Liver (tissue), 8 donors: ENCODE measurements at regions not wholly inside any gene's neighbourhood (a gene's known extent, or its start where the extent isn't known, plus 50 kb on each side); places are given as distances from the start of the nearest gene placed in this dataset.

Experiments
- DNase-seq: peaks from one replicate; pipeline ENCODE4 v3.0.0-alpha.2; 2017; ENCODE audit warnings: low spot score
- H3K27ac ChIP-seq, 2 donors: one replicate each; pipeline ENCODE4 v1.7.0; 2013; ENCODE audit warnings: inconsistent platforms in 2 of 2, low read length in 2 of 2, control low read depth in 1 of 2, low read depth in 1 of 2, mild to moderate bottlenecking in 1 of 2
- H3K27me3 ChIP-seq, 4 donors: one replicate each; pipeline versions ENCODE4 v1.6.1 to v1.7.0; 2013; ENCODE audit warnings: low read length in 3 of 4, inconsistent platforms in 1 of 4, mild to moderate bottlenecking in 1 of 4, moderate library complexity in 1 of 4; ENCODE audit not compliant: control insufficient read depth in 4 of 4, insufficient read depth in 4 of 4
- H3K36me3 ChIP-seq, 4 donors: one replicate each; pipeline versions ENCODE4 v1.6.1 to v1.7.0; 2013; ENCODE audit warnings: low read length in 3 of 4, mild to moderate bottlenecking in 3 of 4, low read depth in 1 of 4, moderate library complexity in 1 of 4; ENCODE audit not compliant: control insufficient read depth in 4 of 4, insufficient read depth in 3 of 4
- H3K4me1 ChIP-seq, 4 donors: one replicate each; pipeline versions ENCODE4 v1.6.1 to v1.7.0; 2013; ENCODE audit warnings: low read length in 3 of 4, mild to moderate bottlenecking in 3 of 4, moderate library complexity in 1 of 4; ENCODE audit not compliant: control insufficient read depth in 4 of 4, insufficient read depth in 4 of 4
- H3K4me3 ChIP-seq, 3 donors: one replicate each; pipeline versions ENCODE4 v1.6.1 to v1.7.0; 2013; ENCODE audit warnings: low read length in 3 of 3, control low read depth in 1 of 3, low read depth in 1 of 3, mild to moderate bottlenecking in 1 of 3
- H3K9ac ChIP-seq, 2 donors: one replicate each; pipeline ENCODE4 v1.7.0; 2013; ENCODE audit warnings: low read length in 2 of 2, mild to moderate bottlenecking in 2 of 2, moderate library complexity in 2 of 2, control low read depth in 1 of 2, low read depth in 1 of 2
- H3K9me3 ChIP-seq, 4 donors: one replicate each; pipeline versions ENCODE4 v1.6.1 to v1.7.0; 2013; ENCODE audit warnings: low read length in 3 of 4; ENCODE audit not compliant: control insufficient read depth in 4 of 4
- ATF3 ChIP-seq: IDR thresholded peaks from 2 replicates; pipeline ENCODE4 v1.6.1; 2016; ENCODE audit warnings: antibody characterized with exemption
- EGR1 ChIP-seq, 2 donors: IDR thresholded peaks; 2 replicates each; pipeline ENCODE4 v1.6.1; 2016 to 2018; ENCODE audit warnings: antibody characterized with exemption in 2 of 2, low read depth in 2 of 2
- FOXA1 ChIP-seq: IDR thresholded peaks from 2 replicates; pipeline ENCODE4 v1.6.1; 2016; ENCODE audit warnings: antibody characterized with exemption
- GABPA ChIP-seq, 2 donors: IDR thresholded peaks in 1 of 2; conservative IDR thresholded peaks in 1 of 2; 2 replicates each; pipeline ENCODE4 v1.6.1; 2016; ENCODE audit warnings: antibody characterized with exemption in 2 of 2, mild to moderate bottlenecking in 1 of 2, moderate library complexity in 1 of 2
- HNF4G ChIP-seq: IDR thresholded peaks from 2 replicates; pipeline ENCODE4 v1.6.1; 2016; ENCODE audit warnings: antibody characterized with exemption
- JUND ChIP-seq, 2 donors: IDR thresholded peaks; 2 replicates each; pipeline ENCODE4 v1.6.1; 2016; ENCODE audit warnings: antibody characterized with exemption in 2 of 2
- NR2F2 ChIP-seq: IDR thresholded peaks from 2 replicates; pipeline ENCODE4 v1.6.1; 2016; ENCODE audit warnings: antibody characterized with exemption
- RAD21 ChIP-seq, 2 donors: IDR thresholded peaks; 2 replicates each; pipeline ENCODE4 v1.6.1; 2016; ENCODE audit warnings: antibody characterized with exemption in 2 of 2, mild to moderate bottlenecking in 2 of 2
- REST ChIP-seq: IDR thresholded peaks from 2 replicates; pipeline ENCODE4 v1.6.1; 2016; ENCODE audit warnings: antibody characterized with exemption, mild to moderate bottlenecking
- RXRA ChIP-seq, 2 donors: IDR thresholded peaks; 2 replicates each; pipeline ENCODE4 v1.6.1; 2017 to 2018; ENCODE audit warnings: antibody characterized with exemption in 2 of 2, mild to moderate bottlenecking in 1 of 2
- TAF1 ChIP-seq: conservative IDR thresholded peaks from 2 replicates; pipeline ENCODE4 v1.6.1; 2016; ENCODE audit warnings: antibody characterized with exemption, mild to moderate bottlenecking
- ZBTB33 ChIP-seq: IDR thresholded peaks from 2 replicates; pipeline ENCODE4 v1.6.1; 2016; ENCODE audit warnings: antibody characterized with exemption
- WGBS: extraction: QIAGEN DNeasy Blood & Tissue Kit; methylation state at CpG from one replicate; pipeline ENCODE4 v1.1.7; 2013; 5-methylcytosine and 5-hydroxymethylcytosine counted together
- TF ChIP-seq, protein P1 (sequence below): fragments of 150-350 bp; IDR thresholded peaks from 2 replicates; pipeline ENCODE4 v1.5.1; 2017; ENCODE audit warnings: improper control_type of control experiment, low read depth, low read length; ENCODE audit not compliant: missing input control
- donor health status: healthy.
- donor health status: healthy.
- donor health status: healthy.
- donor health status: healthy.
- donor health status: healthy.

DNA sequence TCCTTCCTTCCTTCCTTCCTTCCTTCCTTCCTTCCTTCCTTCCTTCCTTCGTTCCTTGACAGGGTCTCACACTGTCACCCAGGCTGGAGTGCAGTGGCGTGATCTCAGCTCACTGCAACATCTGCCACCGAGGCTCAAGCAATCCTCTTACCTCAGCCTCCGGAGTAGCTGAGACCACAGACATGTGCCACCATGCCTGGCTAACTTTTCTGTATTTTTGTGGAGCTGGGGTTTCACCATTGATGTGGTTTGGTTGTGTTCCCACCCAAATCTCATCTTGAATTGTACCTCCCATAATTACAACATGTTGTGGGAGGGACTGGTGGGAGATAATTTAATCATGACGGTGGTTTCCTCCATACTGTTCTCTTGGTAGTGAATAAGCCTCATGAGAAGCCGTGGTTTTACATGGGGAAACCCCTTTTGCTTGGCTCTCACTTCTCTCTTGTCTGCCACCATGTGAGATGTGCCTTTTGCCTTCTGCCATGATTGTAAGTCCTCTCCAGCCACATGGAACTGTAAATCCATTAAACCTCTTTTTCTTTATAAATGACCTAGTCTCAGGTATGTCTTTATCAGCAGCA, 90.3 kb upstream of the MPHOSPH6 start:
- H3K36me3 ChIP-seq: no peaks in the 10 kb centered on the region
- H3K27ac ChIP-seq: no peak overlapping the region
- TF ChIP-seq RXRA (IDR thresholded peaks at IDR 0.05): no peak
- H3K4me1 ChIP-seq: peaks cover 0 to 8% (median 6%) of the 10 kb centered on the region in 4 donors
- WGBS: 87% methylated on average over 6 of the region's 6 CpGs
- no peaks in the 10 kb centered on the region for H3K27me3 ChIP-seq
- no peak overlapping the region for H3K4me3 ChIP-seq
- DNase-seq: no peak
- no peak overlapping the region for H3K9ac ChIP-seq
- H3K9me3 ChIP-seq: no peaks in the 10 kb centered on the region

- no peak overlapping the region for H3K27ac ChIP-seq
- peaks cover 0 to 8% (median 6%) of the 10 kb centered on the region in 4 donors for H3K4me1 ChIP-seq
- H3K9me3 ChIP-seq: no peaks in the 10 kb centered on the region
- 93% methylated on average over 1 of the region's 1 CpG for WGBS
- no peak for DNase-seq
- H3K4me3 ChIP-seq: no peak overlapping the region
- TF ChIP-seq HNF4G: no peak
- no peak for TF ChIP-seq FOXA1
- TF ChIP-seq JUND (IDR thresholded peaks at IDR 0.05): no peak
- TF ChIP-seq ZBTB33: no peak
- TF ChIP-seq GABPA (IDR thresholded peaks at IDR 0.05 in 1 of 2, conservative IDR thresholded peaks at IDR 0.05 in 1 of 2): no peak
- TF ChIP-seq REST: no peak
- TF ChIP-seq RXRA (IDR thresholded peaks at IDR 0.05): no peak
- no peak for TF ChIP-seq RAD21 (IDR thresholded peaks at IDR 0.05)
- TF ChIP-seq EGR1 (IDR thresholded peaks at IDR 0.05; ENCODE audit: low read depth in 2 of 2): no peak
- no peak for TF ChIP-seq ATF3
- no peak for TF ChIP-seq NR2F2
- H3K36me3 ChIP-seq: no peaks in the 10 kb centered on the region
- no peak overlapping the region for H3K9ac ChIP-seq
- H3K27me3 ChIP-seq: no peaks in the 10 kb centered on the region
Measured at GRCh38 chr16:82259731-82260130, 89.7 kb upstream of the MPHOSPH6 start.

DNA sequence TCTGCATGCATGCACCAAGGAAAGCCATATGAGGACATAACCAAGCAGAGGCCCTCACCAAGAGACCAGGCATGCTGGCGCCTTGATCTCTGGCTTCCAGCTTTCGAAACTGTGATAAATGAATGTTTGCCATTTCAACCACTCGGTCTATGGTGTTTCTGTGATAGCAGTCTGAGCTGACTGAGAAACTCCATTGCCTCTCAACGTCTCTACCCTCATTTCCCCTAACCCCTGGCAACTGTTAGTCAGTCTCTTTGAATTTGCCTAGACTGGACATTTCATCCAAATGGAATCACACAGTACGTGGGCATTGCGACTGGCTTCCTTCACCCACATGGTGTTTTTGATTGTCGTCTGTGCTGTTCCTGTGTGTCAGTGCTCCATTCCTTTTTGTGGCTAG, 88.0 kb upstream of the MPHOSPH6 start:
- no peaks in the 10 kb centered on the region for H3K36me3 ChIP-seq
- no peak for DNase-seq
- WGBS: 82% methylated on average over 7 of the region's 7 CpGs
- no peaks in the 10 kb centered on the region for H3K9me3 ChIP-seq
- H3K4me1 ChIP-seq: no peaks in the 10 kb centered on the region
- TF ChIP-seq TAF1 (no peak), RAD21 (IDR thresholded peaks at IDR 0.05) (no peak), EGR1 (IDR thresholded peaks at IDR 0.05; ENCODE audit: low read depth in 2 of 2) (no peak)
- TF ChIP-seq, protein P1, sequence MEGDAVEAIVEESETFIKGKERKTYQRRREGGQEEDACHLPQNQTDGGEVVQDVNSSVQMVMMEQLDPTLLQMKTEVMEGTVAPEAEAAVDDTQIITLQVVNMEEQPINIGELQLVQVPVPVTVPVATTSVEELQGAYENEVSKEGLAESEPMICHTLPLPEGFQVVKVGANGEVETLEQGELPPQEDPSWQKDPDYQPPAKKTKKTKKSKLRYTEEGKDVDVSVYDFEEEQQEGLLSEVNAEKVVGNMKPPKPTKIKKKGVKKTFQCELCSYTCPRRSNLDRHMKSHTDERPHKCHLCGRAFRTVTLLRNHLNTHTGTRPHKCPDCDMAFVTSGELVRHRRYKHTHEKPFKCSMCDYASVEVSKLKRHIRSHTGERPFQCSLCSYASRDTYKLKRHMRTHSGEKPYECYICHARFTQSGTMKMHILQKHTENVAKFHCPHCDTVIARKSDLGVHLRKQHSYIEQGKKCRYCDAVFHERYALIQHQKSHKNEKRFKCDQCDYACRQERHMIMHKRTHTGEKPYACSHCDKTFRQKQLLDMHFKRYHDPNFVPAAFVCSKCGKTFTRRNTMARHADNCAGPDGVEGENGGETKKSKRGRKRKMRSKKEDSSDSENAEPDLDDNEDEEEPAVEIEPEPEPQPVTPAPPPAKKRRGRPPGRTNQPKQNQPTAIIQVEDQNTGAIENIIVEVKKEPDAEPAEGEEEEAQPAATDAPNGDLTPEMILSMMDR: no peak
- no peaks in the 10 kb centered on the region for H3K27me3 ChIP-seq
- no peak overlapping the region for H3K4me3 ChIP-seq
- H3K27ac ChIP-seq: no peak overlapping the region
- H3K9ac ChIP-seq: no peak overlapping the region
